Fibroblast of lung (primary cell): ENCODE measurements at regions not wholly inside any gene's neighbourhood (a gene's known extent, or its start where the extent isn't known, plus 50 kb on each side); places are given as distances from the start of the nearest gene placed in this dataset.

Experiments
- DNase-seq, 2 donors: peaks; one replicate each; pipeline versions ENCODE4 v3.0.0 to v3.0.0-alpha.2; 2010; ENCODE audit warnings: low read depth in 2 of 2
- H2AFZ ChIP-seq: 2 replicates; pipeline ENCODE4 v1.5.1; 2012; ENCODE audit warnings: low read length, control low read depth, inconsistent platforms
- H3K27ac ChIP-seq: 2 replicates; pipeline ENCODE4 v1.5.1; 2011; ENCODE audit warnings: low read length, control low read depth; ENCODE audit not compliant: insufficient read depth
- H3K27me3 ChIP-seq: 2 replicates; pipeline ENCODE4 v1.5.1; 2011; ENCODE audit warnings: mild to moderate bottlenecking, low read length; ENCODE audit not compliant: control insufficient read depth, insufficient read depth
- H3K36me3 ChIP-seq: 2 replicates; pipeline ENCODE4 v1.5.1; 2011; ENCODE audit warnings: low read length; ENCODE audit not compliant: control insufficient read depth, insufficient read depth
- H3K4me1 ChIP-seq: 2 replicates; pipeline ENCODE4 v1.5.1; 2011; ENCODE audit warnings: low read length; ENCODE audit not compliant: control insufficient read depth, insufficient read depth; ENCODE audit errors: extremely low read depth
- H3K4me2 ChIP-seq: 2 replicates; pipeline ENCODE4 v1.5.1; 2011; ENCODE audit warnings: low read length, control low read depth; ENCODE audit not compliant: insufficient read depth; ENCODE audit errors: extremely low read depth
- H3K4me3 ChIP-seq, 4 experiments: fragments of 200-600 bp in 1 of 4; sonication (generic) in 1 of 4; replicated peaks in 1 of 4; 2 replicates each; pipeline ENCODE4 v1.5.1; 2011 to 2016; ENCODE audit warnings: low read length in 4 of 4, low read depth in 3 of 4, mild to moderate bottlenecking in 3 of 4, control low read depth in 2 of 4, inconsistent platforms in 1 of 4, mixed read lengths in 1 of 4; ENCODE audit not compliant: insufficient read depth in 1 of 4; ENCODE audit errors: control extremely low read depth in 1 of 4
- H3K79me2 ChIP-seq: 2 replicates; pipeline ENCODE4 v1.5.1; 2012; ENCODE audit warnings: mild to moderate bottlenecking, low read length, inconsistent platforms; ENCODE audit not compliant: control insufficient read depth, insufficient read depth
- H3K9ac ChIP-seq: 2 replicates; pipeline ENCODE4 v1.5.1; 2011; ENCODE audit warnings: mild to moderate bottlenecking, low read length, control low read depth; ENCODE audit not compliant: insufficient read depth
- H3K9me3 ChIP-seq: 2 replicates; pipeline ENCODE4 v1.5.1; 2012; ENCODE audit warnings: low read depth, low read length; ENCODE audit not compliant: control insufficient read depth, insufficient read depth
- H4K20me1 ChIP-seq: 2 replicates; pipeline ENCODE4 v1.5.1; 2011; ENCODE audit warnings: low read length; ENCODE audit not compliant: control insufficient read depth, insufficient read depth; ENCODE audit errors: extremely low read depth
- CTCF ChIP-seq, 2 donors: IDR thresholded peaks in 1 of 2; conservative IDR thresholded peaks in 1 of 2; 1 replicate in 1 of 2; 2 replicates in 1 of 2; pipeline ENCODE4 v1.5.1; 2011 to 2012; ENCODE audit warnings: low read length in 2 of 2, control low read depth in 1 of 2, inconsistent platforms in 1 of 2, low read depth in 1 of 2, mild to moderate bottlenecking in 1 of 2
- EZH2 ChIP-seq: IDR thresholded peaks from 2 replicates; pipeline ENCODE4 v1.5.1; 2012; ENCODE audit warnings: low read length, control low read depth, mild to moderate bottlenecking; ENCODE audit errors: missing control alignments

DNA sequence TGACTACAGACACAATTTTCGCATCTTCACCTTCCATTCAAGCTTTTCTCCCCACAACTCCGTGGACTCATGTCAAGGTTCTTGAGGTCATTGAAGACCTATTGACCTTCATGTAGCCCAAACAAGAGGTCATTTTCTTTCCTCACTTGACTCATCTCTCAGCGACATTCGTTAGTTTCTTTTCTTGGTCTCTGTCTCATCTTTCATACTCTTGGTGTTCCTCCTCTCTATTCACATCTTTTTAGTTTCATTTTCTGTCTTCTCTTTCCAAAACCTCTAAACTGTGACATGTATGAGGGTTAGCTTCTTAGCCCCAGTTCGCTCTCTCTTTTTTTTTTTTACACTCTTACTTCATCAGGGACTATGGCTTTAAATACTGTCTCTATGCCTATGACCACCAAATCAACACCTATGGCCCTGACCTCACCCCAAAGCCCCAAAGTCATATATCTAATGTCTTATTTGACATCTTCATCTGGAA lies 128.6 kb upstream of the BACH2 start:
- no peaks in the 10 kb centered on the region for H3K9me3 ChIP-seq
- H3K4me2 ChIP-seq = no peak overlapping the region
- H2AFZ ChIP-seq = no peak overlapping the region
- no peaks in the 10 kb centered on the region for H3K79me2 ChIP-seq
- H3K36me3 ChIP-seq = no peaks in the 10 kb centered on the region
- no peak for TF ChIP-seq CTCF (conservative IDR thresholded peaks at IDR 0.05 in 1 of 2, IDR thresholded peaks at IDR 0.05 in 1 of 2; ENCODE audit: low read depth in 1 of 2, low read length in 2 of 2)
- TF ChIP-seq EZH2 = no peak
- H3K4me3 ChIP-seq = no peak overlapping the region
- H3K27me3 ChIP-seq = no peaks in the 10 kb centered on the region
- DNase-seq = no peak
- H3K4me1 ChIP-seq = no peaks in the 10 kb centered on the region
- H4K20me1 ChIP-seq = no peaks in the 10 kb centered on the region
- no peak overlapping the region for H3K9ac ChIP-seq
- no peak overlapping the region for H3K27ac ChIP-seq

DNA sequence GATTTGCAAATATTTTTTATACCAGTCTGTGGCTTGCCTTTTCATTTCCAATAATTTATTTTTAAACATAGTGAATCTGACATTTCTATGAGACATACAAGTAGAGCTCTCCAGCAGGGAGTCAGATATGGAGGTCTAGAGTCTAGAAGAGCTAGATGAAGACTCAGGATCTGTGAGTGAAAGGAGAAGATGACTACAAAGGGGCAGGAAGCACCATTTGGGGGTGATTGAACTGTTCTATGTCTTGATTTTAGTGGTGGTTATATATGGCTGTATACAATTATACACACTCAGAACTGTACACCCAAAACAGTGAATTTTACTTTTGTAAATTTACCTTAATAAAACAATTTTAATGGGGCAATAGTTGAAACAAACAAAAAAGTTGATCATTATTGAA lies 127.9 kb upstream of the BACH2 start:
- H3K4me1 ChIP-seq = no peaks in the 10 kb centered on the region
- no peak overlapping the region for H3K4me3 ChIP-seq
- no peaks in the 10 kb centered on the region for H4K20me1 ChIP-seq
- no peak overlapping the region for H3K9ac ChIP-seq
- no peak for TF ChIP-seq CTCF (conservative IDR thresholded peaks at IDR 0.05 in 1 of 2, IDR thresholded peaks at IDR 0.05 in 1 of 2; ENCODE audit: low read depth in 1 of 2, low read length in 2 of 2)
- no peak for TF ChIP-seq EZH2
- H3K27ac ChIP-seq = no peak overlapping the region
- H3K27me3 ChIP-seq = no peaks in the 10 kb centered on the region
- no peak overlapping the region for H3K4me2 ChIP-seq
- no peak overlapping the region for H2AFZ ChIP-seq
- no peaks in the 10 kb centered on the region for H3K36me3 ChIP-seq
- H3K9me3 ChIP-seq = no peaks in the 10 kb centered on the region
- no peaks in the 10 kb centered on the region for H3K79me2 ChIP-seq
- DNase-seq = no peak

DNA sequence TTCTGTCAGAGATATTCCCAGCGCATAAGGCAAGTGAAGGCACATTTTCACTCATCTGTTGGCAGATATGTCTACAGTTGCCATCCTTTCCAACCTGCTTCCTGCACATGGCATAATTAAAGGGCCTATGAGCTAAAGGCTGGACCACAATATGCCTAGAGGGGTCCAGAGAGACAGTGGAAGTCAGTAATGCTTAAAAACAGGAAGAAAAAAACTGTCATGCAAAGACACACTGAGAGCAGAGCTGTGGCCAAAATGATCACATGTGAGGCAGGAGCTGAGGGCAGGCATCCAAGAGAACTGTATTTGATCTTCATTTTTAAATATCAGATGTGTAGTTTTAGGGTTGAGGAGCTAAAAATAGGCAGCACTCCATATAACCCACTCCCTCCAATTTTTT lies 125.0 kb upstream of the BACH2 start:
- Histone ChIP-seq H3K4me3 (no peak overlapping the region), H3K27me3 (peaks cover 5% of the 10 kb centered on the region), H3K4me1 (no peaks in the 10 kb centered on the region), H2AFZ (no peak overlapping the region), H4K20me1 (no peaks in the 10 kb centered on the region), H3K9ac (no peak overlapping the region), H3K4me2 (no peak overlapping the region), H3K79me2 (no peaks in the 10 kb centered on the region), H3K36me3 (no peaks in the 10 kb centered on the region), H3K27ac (no peak overlapping the region), H3K9me3 (no peaks in the 10 kb centered on the region)
- TF ChIP-seq CTCF (conservative IDR thresholded peaks at IDR 0.05 in 1 of 2, IDR thresholded peaks at IDR 0.05 in 1 of 2; ENCODE audit: low read depth in 1 of 2, low read length in 2 of 2) (no peak), EZH2 (no peak)
- DNase-seq = no peak
